ENCODE measurements at regions not wholly inside any gene's neighbourhood (a gene's known extent, or its start where the extent isn't known, plus 50 kb on each side); places are given as distances from the start of the nearest gene placed in this dataset.

DNA sequence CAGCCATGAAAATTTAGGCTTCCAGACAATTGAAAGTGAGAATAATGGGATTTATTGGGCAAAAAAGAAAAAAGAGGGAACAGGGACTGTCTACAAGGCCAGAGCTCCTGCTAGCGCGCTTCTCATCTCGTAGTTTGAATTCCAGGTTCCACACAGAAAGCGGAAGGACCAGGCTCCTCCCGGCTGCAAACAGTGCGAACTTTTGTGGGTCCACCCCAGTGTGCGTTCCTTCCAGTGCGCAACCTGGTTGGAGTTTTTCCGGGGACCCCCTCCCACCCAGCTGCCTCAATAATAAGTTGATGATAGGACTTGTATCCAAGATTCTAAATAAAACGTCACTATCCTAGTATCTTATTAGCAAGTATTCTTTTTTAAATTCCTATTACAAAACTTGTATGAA is 467.7 kb upstream of the TUSC1 start:
- Histone ChIP-seq H3K27ac (no peak overlapping the region), H3K4me1 (ENCODE audit: low read depth) (no peaks in the 10 kb centered on the region)
- DNase-seq (ENCODE audit: low read depth in 1 of 2, low spot score in 1 of 2) = no peak

DNA sequence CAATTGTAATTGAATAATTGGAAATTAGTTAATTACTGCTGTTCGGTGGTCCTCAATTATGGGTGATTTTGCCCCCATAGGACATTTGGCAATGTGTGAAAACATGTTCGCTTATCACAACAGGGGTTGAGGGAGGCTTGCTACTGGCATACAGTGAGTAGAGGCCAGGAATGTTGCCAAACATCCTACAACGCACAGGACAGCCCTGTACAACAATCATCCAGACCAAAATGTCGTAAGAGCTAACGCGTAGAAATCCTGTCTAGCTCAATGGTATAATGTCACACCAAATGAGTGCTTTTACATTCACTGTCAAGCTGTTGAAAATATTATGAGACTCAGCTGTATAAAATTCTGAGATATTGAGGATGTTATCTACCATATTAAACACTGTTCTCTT is 464.4 kb upstream of the TUSC1 start:
- no peaks in the 10 kb centered on the region for H3K4me1 ChIP-seq (ENCODE audit: low read depth)
- no peaks in the 10 kb centered on the region for H3K9me3 ChIP-seq (ENCODE audit: low read depth)
- no peak overlapping the region for H3K4me3 ChIP-seq
- TF ChIP-seq, protein P1, sequence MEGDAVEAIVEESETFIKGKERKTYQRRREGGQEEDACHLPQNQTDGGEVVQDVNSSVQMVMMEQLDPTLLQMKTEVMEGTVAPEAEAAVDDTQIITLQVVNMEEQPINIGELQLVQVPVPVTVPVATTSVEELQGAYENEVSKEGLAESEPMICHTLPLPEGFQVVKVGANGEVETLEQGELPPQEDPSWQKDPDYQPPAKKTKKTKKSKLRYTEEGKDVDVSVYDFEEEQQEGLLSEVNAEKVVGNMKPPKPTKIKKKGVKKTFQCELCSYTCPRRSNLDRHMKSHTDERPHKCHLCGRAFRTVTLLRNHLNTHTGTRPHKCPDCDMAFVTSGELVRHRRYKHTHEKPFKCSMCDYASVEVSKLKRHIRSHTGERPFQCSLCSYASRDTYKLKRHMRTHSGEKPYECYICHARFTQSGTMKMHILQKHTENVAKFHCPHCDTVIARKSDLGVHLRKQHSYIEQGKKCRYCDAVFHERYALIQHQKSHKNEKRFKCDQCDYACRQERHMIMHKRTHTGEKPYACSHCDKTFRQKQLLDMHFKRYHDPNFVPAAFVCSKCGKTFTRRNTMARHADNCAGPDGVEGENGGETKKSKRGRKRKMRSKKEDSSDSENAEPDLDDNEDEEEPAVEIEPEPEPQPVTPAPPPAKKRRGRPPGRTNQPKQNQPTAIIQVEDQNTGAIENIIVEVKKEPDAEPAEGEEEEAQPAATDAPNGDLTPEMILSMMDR (IDR thresholded peaks at IDR 0.05; ENCODE audit: low read depth, low read length) = no peak
- no peak overlapping the region for H3K27ac ChIP-seq
- H3K36me3 ChIP-seq = no peaks in the 10 kb centered on the region
- DNase-seq (ENCODE audit: low read depth in 1 of 2, low spot score in 1 of 2) = peak in 1 of 2 donors; percentile 79
- no peaks in the 10 kb centered on the region for H3K27me3 ChIP-seq

More for the DNA sequence above, 467.7 kb upstream of the TUSC1 start:
- Histone ChIP-seq H3K27me3 (no peaks in the 10 kb centered on the region), H3K9me3 (ENCODE audit: low read depth) (no peaks in the 10 kb centered on the region), H3K36me3 (no peaks in the 10 kb centered on the region), H3K4me3 (no peak overlapping the region)
- TF ChIP-seq, protein P1 (IDR thresholded peaks at IDR 0.05; ENCODE audit: low read depth, low read length) = no peak

DNA sequence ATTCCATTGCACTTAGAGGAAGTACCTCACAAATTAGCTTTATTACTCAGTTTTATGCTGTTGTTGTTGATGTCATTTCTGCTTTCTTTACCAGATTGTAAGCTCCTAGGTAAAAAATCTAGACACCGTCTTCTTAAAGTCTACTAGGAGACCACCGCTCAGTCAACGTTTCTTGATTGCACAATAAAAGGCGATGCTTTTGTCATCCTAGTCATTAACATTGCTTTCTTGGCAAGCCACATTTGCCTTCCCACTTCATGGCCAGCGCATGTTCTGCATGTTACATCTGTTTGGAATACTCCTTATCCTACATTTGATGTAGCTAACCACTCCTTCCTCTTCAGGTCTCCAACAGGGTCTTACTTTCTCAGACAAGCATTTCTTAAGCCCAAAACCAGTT is 464.0 kb upstream of the TUSC1 start:
- TF ChIP-seq, protein P1 (IDR thresholded peaks at IDR 0.05; ENCODE audit: low read depth, low read length) = no peak
- Histone ChIP-seq H3K4me3 (no peak overlapping the region), H3K27me3 (no peaks in the 10 kb centered on the region), H3K4me1 (ENCODE audit: low read depth) (no peaks in the 10 kb centered on the region), H3K36me3 (no peaks in the 10 kb centered on the region), H3K9me3 (ENCODE audit: low read depth) (no peaks in the 10 kb centered on the region), H3K27ac (no peak overlapping the region)
- peak in 1 of 2 donors; percentile 21 for DNase-seq (ENCODE audit: low read depth in 1 of 2, low spot score in 1 of 2)

DNA sequence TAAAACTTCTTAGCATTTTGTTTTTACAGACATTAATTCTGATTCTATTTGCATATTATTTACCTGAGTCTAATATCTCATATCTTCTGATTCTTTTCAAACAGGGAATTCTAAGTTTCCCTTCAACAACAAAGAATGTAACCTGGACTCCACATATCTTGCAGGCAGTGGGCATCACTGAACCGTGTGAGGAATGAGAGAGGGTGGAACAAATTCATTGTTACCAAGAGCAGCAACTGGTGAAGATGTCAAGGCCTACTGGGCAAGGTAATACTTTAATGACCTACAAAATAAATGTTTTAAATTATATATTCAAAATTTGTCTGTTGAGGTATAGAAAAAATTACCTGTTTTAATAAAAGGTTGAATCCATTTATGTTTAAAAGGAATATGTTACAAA is 455.3 kb upstream of the TUSC1 start:
- Histone ChIP-seq H3K27me3 (no peaks in the 10 kb centered on the region), H3K4me3 (no peak overlapping the region), H3K36me3 (no peaks in the 10 kb centered on the region), H3K4me1 (ENCODE audit: low read depth) (no peaks in the 10 kb centered on the region), H3K9me3 (ENCODE audit: low read depth) (no peaks in the 10 kb centered on the region), H3K27ac (no peak overlapping the region)
- no peak for DNase-seq (ENCODE audit: low read depth in 1 of 2, low spot score in 1 of 2)
- TF ChIP-seq, protein P1 (IDR thresholded peaks at IDR 0.05; ENCODE audit: low read depth, low read length) = no peak

DNA sequence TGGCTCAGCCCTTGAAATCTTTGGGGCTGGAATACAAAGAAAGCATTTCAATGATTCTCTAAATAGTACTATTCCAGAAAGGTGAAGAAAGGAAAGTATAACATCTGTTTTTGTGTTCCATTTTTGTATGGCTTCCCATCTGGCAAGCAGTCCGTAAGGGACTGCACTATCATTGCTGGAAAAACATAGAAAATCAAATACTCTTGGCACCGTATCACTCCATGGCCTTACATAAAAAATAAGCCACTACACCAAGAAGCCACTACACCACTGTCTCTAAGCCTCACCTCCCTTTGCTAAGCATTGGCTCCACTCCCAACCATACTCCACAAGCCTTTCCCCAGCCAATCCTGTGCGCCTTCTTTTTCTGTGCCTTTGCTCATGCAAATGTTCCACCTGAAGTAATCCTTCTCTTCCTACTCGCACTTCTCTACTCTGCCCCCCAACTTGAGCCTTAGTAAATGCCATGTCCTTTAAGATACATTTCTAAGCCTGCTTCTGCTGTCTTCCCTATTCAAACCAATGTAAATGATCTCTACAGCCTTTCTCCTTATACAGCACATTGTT is 454.6 kb upstream of the TUSC1 start:
- H3K4me3 ChIP-seq = no peak overlapping the region
- no peaks in the 10 kb centered on the region for H3K36me3 ChIP-seq
- no peaks in the 10 kb centered on the region for H3K9me3 ChIP-seq (ENCODE audit: low read depth)
- TF ChIP-seq, protein P1 (IDR thresholded peaks at IDR 0.05; ENCODE audit: low read depth, low read length) = no peak
- no peak overlapping the region for H3K27ac ChIP-seq
- H3K4me1 ChIP-seq (ENCODE audit: low read depth) = no peaks in the 10 kb centered on the region
- no peak for DNase-seq (ENCODE audit: low read depth in 1 of 2, low spot score in 1 of 2)
- H3K27me3 ChIP-seq = no peaks in the 10 kb centered on the region
